Astrocyte (in vitro differentiated cells and primary cell): ENCODE measurements at regions not wholly inside any gene's neighbourhood (a gene's known extent, or its start where the extent isn't known, plus 50 kb on each side); places are given as distances from the start of the nearest gene placed in this dataset.

Experiments
- EZH2 ChIP-seq: IDR thresholded peaks from 2 replicates; pipeline ENCODE4 v1.6.1; 2012; ENCODE audit warnings: mild to moderate bottlenecking, low read length, inconsistent platforms; ENCODE audit not compliant: insufficient read depth
- TF ChIP-seq, protein P1 (sequence below): IDR thresholded peaks from 2 replicates; pipeline ENCODE4 v1.5.1; 2011; ENCODE audit warnings: low read depth, mild to moderate bottlenecking, inconsistent platforms, low read length, moderate library complexity; ENCODE audit not compliant: insufficient read depth

DNA sequence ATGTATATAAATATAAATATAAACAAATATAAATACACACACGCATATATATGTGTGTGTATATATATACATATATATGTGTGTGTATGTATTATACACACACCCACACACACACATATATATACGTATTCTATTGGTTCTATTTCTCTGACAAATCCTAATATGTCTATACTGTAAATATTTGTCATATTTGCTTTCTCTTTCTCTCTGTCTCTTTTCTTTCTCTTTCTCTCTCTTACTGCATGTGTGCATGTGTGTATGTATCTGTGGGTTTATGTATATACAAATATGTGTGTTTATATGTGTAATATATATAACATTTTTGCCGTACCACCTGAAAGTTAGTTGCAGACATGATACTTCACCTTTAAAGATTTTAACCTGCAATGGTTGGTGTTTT, 174.2 kb upstream of the PLEKHG7 start:
- TF ChIP-seq, protein P1, sequence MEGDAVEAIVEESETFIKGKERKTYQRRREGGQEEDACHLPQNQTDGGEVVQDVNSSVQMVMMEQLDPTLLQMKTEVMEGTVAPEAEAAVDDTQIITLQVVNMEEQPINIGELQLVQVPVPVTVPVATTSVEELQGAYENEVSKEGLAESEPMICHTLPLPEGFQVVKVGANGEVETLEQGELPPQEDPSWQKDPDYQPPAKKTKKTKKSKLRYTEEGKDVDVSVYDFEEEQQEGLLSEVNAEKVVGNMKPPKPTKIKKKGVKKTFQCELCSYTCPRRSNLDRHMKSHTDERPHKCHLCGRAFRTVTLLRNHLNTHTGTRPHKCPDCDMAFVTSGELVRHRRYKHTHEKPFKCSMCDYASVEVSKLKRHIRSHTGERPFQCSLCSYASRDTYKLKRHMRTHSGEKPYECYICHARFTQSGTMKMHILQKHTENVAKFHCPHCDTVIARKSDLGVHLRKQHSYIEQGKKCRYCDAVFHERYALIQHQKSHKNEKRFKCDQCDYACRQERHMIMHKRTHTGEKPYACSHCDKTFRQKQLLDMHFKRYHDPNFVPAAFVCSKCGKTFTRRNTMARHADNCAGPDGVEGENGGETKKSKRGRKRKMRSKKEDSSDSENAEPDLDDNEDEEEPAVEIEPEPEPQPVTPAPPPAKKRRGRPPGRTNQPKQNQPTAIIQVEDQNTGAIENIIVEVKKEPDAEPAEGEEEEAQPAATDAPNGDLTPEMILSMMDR = no peak
- no peak for TF ChIP-seq EZH2
